GM19463 (cell line): ENCODE measurements at regions not wholly inside any gene's neighbourhood (a gene's known extent, or its start where the extent isn't known, plus 50 kb on each side); places are given as distances from the start of the nearest gene placed in this dataset.

Experiments used
- ATAC-seq: cut with Tn5 transposase; IDR thresholded peaks from one replicate; pipeline ENCODE4 v1.9.1; 2021; ENCODE audit warnings: mild to moderate bottlenecking, moderate library complexity; ENCODE audit not compliant: unreplicated experiment

DNA sequence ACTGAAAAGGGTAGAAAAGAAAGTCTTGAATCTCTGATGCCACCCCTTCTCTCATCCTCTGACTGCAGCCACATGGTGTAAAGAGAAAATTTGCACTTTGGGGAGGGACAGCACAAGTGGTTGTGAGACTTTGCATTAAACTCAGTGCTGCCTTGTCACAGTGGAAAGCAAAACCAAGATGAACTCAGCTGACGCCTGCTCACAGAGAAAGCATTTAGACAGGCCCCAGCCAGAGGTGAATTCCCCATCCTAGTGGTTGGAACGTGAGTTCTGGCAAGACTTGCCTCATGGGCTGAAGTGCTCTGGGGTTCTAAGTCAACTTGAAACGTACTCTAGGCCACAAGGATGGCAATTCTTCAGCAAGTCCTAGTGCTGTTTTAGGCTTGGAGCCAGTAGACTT, 1101.4 kb downstream of the ADGRL3 start:
- no peak for ATAC-seq

DNA sequence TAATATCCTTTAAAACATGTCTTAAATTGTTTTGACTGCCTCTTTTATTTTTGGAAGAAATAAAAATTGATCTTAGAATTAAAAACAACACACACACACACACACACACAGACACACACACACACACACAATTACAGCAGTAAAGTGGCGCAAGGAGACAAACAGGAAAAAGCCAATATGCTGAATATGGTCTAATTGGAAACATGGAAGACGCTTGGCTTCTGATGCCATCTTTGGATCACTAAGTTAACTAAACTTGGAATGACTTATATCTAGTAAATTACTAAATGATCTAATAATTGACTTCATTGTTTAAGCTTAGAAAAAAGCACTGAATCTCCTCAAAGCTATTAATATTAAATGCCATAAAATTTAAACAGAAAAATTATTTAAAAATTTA, 1093.4 kb downstream of the ADGRL3 start:
- no peak for ATAC-seq

DNA sequence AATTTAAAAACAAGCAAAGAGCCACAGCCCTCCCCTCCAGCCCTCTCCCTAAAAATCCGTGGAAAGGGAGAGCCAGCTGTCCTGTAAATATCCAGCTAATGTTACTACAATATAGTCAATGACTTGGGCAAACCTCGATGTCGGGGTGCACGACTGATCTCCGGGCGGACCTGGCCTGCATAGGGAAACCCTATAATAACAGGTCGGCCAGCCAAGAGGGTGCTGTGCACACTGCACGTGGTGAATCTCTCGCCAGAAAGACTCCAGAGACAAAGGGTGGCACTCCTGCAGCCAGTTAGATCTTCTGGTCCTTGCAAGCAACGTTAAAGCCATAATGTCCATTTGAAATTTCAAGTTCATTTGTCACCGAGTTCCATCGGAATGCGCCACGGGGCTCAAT, 1092.8 kb downstream of the ADGRL3 start:
- no peak for ATAC-seq

DNA sequence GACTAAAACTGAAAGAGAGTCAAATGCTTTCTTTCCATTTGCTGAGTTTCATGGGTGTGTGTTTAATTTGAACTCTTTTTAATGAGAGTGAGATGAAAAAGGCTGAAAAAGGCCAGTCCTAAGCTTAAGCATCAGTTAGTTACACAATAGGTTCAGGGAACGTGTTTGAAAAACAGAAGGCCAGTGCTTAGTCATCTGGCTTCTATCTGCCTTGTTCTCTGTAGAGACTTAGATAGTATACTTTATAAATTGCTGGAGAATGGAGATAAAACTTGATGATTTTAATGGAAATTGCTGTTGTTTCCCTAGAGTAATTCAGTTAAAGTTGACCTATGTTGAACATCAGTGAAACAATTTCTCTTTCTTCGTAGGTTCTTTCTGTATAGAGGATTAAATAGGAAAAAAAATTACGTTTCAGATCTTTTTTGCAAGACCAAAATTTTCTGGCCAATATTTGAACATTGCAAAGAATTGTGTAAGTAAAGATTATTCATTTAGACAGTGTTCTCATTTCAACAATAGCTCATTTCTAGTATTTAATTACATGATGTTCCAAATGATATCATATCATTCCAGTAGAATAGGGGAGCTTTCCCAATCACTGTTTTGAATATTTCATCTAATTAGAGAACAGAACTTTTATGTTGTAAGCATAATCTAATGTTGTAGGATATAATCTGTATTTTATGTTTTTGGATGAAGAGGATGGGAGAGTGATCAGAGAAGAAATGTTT, 1088.8 kb downstream of the ADGRL3 start:
- ATAC-seq: no peak

DNA sequence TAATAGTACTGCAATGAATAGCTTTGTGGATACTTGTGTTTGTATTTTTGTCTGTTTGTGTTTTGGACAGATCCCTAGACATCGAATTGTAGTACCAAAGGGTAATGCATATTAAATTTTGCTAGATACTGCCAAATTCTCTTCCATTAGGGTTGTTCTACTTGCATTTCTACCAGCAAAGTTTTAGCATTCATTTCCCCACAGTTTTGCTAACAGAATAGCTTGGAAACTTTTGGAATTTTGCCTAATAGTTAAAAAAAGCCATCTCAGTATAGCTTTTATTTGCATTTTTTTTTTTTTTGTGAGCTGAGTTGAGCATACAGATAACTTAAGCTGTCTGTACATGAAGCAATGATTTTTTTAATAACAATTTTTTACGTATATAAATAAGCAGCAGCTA, 1084.9 kb downstream of the ADGRL3 start:
- ATAC-seq: no peak

DNA sequence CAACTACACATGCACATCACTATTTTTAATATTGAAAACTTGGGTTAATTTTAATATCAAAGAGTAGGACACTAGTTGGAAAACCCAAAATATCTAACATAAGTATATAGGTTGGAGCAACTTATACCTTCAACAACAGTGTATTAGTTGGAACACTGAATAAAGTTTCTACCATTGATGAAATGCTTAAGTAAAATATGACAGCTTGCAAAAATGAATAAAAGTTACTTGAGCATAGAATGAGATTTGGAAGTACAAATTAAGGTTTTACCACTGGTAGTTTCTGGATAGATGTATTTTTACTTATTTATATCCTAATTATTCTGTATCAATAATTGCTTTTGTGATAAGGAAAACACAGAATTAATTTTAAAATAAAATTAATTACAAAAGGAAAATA, 1079.6 kb downstream of the ADGRL3 start:
- no peak for ATAC-seq

DNA sequence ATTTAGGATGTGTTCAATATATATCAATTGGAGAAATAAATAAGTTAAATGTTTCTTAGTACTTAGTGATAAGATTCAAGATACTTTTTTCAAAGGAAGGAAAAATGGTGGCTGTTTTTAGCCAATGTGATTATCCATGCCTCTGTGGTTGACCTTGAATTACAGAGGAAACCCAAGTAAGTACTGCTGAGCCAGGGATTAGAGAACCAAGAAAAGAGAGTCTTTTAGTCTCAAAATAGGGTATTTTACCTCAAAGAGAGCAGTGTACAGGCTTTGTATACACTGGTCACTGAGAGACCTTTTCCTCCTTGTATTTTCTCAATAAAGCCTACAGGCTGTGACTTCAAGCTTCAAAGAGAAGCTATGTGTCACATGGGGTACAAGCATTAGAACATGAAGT, 1075.3 kb downstream of the ADGRL3 start:
- no peak for ATAC-seq

DNA sequence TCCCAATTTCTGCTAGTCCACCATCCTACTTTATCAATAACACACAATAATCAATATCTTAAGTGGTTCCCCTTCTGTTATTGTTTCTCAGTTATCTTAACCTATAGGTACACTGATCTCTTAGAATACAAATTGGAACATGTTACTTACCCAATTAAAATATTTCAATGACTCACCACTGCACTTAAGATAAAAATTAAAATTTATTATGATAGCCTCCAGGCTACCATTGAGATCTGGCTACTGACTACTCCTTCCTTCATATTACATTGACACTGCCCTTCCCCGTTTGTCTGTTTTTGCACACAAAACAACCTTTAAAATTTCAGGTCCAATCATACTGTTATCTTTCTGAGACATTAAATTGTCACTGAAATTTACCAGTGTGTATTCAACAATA, 1074.7 kb downstream of the ADGRL3 start:
- ATAC-seq: no peak

DNA sequence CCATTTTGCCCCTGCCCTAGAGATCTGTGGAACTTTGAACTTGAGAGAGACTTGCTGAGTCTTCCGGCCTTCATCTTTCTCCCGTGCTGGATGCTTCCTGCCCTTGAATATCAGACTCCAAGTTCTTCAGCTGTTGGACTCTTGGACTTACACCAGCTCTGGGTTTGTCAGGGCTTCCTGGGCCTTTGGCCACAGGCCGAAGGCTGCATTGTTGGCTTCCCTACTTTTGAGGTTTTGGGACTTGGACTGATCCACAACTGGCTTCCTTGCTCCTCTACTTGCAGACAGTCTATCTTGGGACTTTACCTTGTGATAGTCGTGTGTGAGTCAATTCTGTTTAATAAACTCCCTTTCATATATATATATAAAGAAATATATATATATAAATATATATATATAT, 1071.0 kb downstream of the ADGRL3 start:
- no peak for ATAC-seq

DNA sequence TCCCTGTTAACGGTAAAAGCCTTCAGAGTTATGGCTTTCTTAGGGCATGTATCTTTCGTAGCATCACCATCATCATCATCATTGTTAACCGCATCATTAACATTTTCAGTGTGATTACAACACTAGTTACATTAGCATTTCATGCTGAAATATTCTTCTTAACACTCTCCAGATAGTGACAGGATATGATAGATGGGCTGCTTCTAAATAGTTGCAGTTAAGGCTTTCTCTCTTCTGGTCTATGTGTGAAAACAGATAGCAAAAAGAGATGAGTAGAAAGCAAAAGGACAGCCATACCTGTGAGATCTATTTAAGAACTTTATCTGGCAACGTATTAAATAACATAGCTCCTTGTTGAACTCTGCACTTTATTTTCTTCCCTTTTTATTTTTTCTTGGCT, 1069.8 kb downstream of the ADGRL3 start:
- ATAC-seq: no peak

DNA sequence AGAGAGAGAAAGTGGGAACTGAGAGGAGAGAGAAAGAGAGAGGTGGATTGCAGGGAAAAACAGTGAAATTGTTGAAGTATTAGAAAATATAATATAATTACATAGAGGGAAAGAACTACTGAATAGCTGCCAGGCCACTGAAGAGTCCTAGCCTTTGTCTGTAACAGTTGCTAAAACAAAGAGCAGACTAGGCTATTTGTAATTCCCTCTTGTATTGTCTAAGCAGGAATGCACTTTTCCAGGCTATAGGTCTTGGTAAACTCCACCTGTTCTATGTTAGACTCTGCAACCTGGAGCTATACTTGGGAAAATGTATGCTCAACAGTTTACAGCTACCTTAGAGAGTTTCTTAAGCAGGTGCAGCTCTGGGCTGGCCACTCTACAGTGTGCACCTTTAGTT, 1063.3 kb downstream of the ADGRL3 start:
- ATAC-seq: no peak

DNA sequence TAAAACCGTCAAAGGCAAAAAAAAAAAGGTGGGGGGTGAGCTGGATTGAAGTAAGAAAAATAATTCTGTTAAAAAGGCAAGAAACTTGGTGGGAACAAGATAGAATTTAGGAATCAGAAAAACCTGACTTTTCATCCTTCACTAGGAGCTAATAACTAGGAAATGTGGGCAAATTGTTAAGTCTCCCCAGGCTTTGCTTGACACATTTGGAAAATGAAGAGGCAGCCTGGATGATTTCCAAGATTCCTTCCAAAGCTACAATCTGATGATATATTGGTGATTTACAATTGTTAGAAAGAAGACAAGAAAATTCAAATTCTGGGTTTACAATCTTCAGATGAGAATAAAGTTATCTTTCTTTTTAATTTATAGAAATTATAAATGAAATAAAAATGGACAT, 1062.5 kb downstream of the ADGRL3 start:
- ATAC-seq: no peak

DNA sequence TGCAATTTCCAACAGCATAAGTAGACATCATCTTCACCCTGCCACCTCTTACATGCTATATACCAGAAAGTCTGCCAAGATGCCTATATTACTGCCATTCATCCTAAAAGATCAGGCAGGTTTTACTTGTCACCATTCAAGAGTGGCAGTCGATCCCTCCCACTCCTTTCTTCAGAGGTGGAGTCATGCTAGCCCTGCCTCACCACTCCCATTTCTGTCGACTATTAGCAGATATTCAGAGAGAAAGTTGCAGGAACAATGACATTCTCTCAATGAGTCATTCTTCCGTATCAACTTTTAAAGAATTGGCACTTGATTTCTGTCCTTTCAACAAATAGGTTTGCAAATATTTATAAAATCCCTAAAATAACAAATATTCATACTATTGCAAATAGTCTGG, 1060.1 kb downstream of the ADGRL3 start:
- no peak for ATAC-seq

DNA sequence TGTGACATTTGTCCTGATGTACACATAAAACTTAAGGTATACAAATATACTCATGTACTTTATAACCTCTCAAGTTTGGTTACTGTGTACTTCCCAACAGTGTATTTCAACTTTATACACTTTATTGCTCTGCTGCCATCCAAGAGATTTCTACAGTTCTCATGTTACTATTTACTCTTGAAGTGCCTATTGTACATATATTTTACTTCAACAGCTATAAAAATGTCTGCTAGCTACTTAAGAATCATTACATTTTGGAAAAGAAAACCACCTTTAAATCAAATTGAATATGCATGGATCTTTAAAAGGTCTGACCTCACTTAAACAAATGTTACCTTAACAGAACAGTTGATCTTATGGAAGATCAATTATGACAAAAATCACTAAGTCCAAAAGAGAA, 1056.4 kb downstream of the ADGRL3 start:
- no peak for ATAC-seq

DNA sequence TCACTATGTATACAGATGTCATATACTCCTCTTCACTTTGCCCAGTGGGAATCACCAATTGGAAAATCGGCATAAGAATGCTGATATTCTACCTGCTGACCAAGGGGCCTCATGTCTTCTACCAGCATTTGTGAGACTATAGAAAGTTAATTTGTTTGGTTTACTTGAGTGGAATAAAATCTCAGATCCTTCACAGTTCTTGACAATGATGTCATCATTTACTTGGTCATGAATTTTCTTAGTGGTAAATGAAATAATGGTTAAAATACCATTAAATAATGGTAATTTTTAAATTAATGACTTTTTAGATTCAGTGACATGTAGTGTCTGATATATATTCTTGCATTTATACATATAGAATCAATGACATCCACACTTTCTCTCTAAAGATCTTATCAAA, 1052.6 kb downstream of the ADGRL3 start:
- no peak for ATAC-seq

DNA sequence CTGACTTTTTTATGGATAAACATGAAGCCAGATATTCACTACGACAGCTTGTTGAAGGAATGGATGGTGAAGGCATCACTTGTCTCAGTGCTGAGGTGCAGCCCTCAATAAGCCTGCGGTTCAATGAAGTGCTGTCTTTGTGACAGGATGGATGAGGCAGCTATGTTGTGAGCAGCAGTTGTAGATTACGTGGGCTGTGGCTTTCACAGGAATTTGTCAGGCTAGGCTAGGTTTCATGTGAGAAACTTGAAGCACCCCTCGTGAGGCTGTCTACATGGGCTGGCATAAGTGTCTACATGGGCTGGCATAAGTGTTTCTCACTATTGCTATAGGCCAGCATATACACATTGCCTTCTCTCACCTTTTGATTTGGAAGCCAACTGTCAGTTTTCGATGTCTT, 1050.0 kb downstream of the ADGRL3 start:
- no peak for ATAC-seq

DNA sequence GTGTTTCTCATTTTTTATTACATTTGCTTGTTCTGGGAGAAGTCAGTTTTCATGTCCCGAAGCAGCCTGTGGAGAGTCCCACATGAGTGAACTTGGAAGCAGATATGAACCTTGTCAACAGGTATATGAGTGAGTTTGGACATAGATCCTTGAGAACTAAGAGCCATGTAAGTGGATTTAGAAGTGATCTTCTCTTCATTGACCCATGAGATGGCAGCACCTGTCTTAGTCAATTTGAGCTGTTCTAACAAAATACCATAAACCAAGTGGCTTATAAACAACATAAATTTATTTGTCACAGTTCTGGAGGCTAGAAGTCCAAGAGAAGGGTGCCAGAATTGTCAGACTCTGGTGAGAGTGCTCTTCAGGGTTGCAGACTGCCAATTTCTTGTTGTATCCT, 1043.8 kb downstream of the ADGRL3 start:
- no peak for ATAC-seq

DNA sequence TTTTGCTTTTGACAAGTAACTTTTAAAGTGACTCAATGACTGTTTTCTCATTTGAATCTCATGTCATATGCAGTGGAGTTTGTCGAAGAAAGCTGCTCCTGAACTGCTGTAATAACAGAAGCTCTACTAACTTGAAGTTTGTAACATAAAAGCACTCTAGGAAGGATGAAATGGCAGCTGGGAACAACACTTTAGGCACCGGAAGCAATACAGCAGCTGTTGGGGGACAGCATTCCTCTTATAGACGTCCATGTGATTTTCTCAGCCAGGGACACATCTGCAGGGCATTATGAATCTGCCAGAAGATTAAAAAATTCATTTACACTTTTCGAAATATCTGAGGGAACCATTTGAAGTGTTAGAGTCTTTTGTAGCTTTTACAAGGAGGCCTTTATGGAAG, 1035.8 kb downstream of the ADGRL3 start:
- ATAC-seq: no peak

DNA sequence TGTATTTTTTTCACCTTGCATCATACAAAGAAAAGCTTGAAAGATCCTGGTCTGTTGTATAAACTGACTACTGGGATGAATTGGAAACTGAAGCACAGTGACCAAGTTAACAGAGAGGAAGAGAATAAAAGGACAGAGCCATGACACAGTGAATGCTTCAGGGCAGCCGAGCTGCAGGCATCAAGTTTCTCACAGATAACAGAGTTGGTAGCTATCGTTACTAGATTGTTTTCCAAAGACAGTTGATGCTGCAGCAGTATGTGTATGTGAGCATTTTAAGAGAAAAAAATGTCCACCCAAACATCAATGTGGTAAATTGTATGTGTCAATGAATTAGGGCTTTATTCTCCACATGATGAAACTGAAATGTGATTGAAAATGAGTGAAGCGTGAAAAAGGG, 1032.7 kb downstream of the ADGRL3 start:
- ATAC-seq: no peak

DNA sequence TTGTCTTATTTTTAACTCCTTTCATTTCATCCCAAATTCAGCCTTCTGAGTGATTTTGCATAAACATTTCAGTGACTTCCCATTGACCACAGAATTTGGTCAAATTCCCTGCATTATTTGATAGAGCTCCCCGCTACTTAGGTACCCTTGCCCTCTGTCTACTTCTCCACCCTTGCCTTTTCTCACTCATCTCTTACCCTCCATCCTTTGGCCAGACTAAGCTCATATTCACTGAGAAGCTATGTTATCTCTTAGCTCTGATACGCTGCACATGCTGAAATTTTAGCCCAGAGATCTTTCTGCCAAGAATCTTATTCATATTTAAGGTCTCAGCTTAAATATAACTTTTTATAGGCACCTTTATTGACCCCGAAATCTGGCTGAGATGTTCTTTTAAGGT, 1031.9 kb downstream of the ADGRL3 start:
- ATAC-seq: no peak

DNA sequence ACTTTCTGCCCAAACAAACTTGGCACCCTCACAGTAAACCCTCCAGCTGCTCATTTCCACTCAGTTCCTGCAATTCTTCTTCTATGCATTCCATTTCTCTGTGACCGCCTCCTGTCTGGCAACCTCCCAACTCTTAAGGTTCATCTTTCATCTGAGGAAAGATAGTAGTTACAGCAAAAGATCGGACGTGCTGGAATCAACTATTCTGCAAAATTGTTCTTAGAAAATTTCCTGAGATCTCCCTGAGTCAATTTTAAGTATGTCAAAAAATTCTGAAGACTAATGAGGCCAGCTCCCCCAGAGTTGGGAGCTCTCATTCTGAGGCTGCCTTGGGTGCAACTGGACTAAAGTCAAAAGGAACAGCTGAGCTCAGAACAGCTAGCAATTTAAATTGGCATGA, 1026.0 kb downstream of the ADGRL3 start:
- no peak for ATAC-seq

DNA sequence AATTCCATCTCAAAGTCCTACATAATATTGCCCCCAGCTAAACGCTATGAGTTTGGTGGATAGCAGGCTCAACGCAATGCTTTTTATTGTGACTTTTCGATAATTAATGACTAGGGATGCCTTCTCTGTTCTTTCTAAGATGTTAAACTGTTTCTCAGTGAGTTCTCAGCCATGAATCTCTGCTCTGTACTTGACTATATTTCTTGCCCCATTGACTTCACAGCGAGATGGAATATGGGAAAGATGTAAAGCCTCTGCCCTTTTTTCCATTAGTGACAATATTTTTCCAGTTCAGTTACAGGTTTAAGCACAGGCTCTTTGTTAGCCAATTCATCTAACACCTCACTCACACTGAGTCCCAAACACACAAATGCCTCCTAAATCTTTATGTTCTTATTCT, 1022.0 kb downstream of the ADGRL3 start:
- ATAC-seq: no peak

DNA sequence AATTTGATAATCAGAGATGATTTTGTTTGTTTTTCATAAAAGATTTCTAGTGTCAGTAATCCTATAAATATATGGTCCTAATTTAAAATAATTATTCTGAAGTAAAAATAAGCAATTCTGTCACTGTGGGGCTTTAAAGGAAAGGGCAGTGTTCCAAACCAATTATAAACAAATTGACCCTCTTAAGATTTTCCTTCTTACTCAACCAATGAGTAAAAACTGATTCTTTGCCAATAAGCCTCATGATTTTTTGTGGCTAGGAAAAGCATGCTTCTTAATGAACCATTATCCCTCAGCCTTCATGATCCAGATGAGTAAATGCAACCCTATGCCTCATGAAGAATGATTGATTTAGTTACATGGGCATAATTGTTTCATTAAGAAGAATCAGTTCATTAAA, 1010.4 kb downstream of the ADGRL3 start:
- ATAC-seq: no peak
